Neural progenitor cell (in vitro differentiated cells): ENCODE measurements at regions not wholly inside any gene's neighbourhood (a gene's known extent, or its start where the extent isn't known, plus 50 kb on each side); places are given as distances from the start of the nearest gene placed in this dataset.

Source experiments
- DNase-seq: peaks from one replicate; pipeline ENCODE4 v3.0.0-alpha.2; 2016; ENCODE audit warnings: low spot score
- H2AFZ ChIP-seq: fragments of 200-600 bp; sonication (generic); replicated peaks from 2 replicates; pipeline ENCODE4 v1.6.1; 2016; ENCODE audit warnings: antibody characterized with exemption
- H3F3A ChIP-seq: fragments of 200-600 bp; sonication (generic); 2 replicates; pipeline ENCODE4 v1.6.1; 2016; ENCODE audit warnings: antibody characterized with exemption, low read depth
- H3K27ac ChIP-seq: fragments of 200-600 bp; sonication (generic); 2 replicates; pipeline ENCODE4 v1.5.1; 2016; ENCODE audit warnings: mild to moderate bottlenecking
- H3K27me3 ChIP-seq: fragments of 200-600 bp; sonication (generic); 2 replicates; pipeline ENCODE4 v1.6.1; 2016; ENCODE audit warnings: mild to moderate bottlenecking, moderate library complexity
- H3K36me3 ChIP-seq: fragments of 200-600 bp; sonication (generic); 2 replicates; pipeline ENCODE4 v1.5.1; 2016
- H3K4me1 ChIP-seq: fragments of 200-600 bp; sonication (generic); 2 replicates; pipeline ENCODE4 v1.6.1; 2016; ENCODE audit warnings: mixed run types
- H3K4me2 ChIP-seq: fragments of 200-600 bp; sonication (generic); 2 replicates; pipeline ENCODE4 v1.6.1; 2016
- H3K4me3 ChIP-seq: fragments of 200-600 bp; sonication (generic); 2 replicates; pipeline ENCODE4 v1.5.1; 2016
- H3K79me2 ChIP-seq: fragments of 200-600 bp; sonication (generic); 2 replicates; pipeline ENCODE4 v1.6.1; 2016; ENCODE audit warnings: low read depth
- H3K9ac ChIP-seq: fragments of 200-600 bp; sonication (generic); 2 replicates; pipeline ENCODE4 v1.6.1; 2016
- H3K9me3 ChIP-seq: fragments of 200-600 bp; sonication (generic); 2 replicates; pipeline ENCODE4 v1.5.1; 2016; ENCODE audit warnings: low read depth
- H4K20me1 ChIP-seq: fragments of 200-600 bp; sonication (generic); 2 replicates; pipeline ENCODE4 v1.6.1; 2016; ENCODE audit warnings: low read depth
- H3K27ac Mint-ChIP-seq: 3 replicates; pipeline ENCODE4 v1.8.0; 2021; ENCODE audit warnings: mixed read lengths
- H3K27me3 Mint-ChIP-seq: 2 replicates; pipeline ENCODE4 v1.8.0; 2022; ENCODE audit warnings: low read depth, mild to moderate bottlenecking, inconsistent platforms, moderate library complexity, mixed read lengths; ENCODE audit not compliant: insufficient read depth
- H3K36me3 Mint-ChIP-seq: 3 replicates; pipeline ENCODE4 v1.8.0; 2021; ENCODE audit warnings: mixed read lengths
- H3K4me1 Mint-ChIP-seq: 3 replicates; pipeline ENCODE4 v1.8.0; 2021; ENCODE audit warnings: mixed read lengths
- H3K4me3 Mint-ChIP-seq: 3 replicates; pipeline ENCODE4 v1.8.0; 2021; ENCODE audit warnings: mild to moderate bottlenecking, moderate library complexity, mixed read lengths
- H3K9me3 Mint-ChIP-seq: 3 replicates; pipeline ENCODE4 v1.8.0; 2020; ENCODE audit warnings: mixed read lengths
- CTCF ChIP-seq: fragments of 200-600 bp; sonication (generic); IDR thresholded peaks from 2 replicates; pipeline ENCODE4 v1.5.1; 2017; ENCODE audit warnings: antibody characterized with exemption, mild to moderate bottlenecking
- EZH2 ChIP-seq: fragments of 200-600 bp; sonication (generic); IDR thresholded peaks from 2 replicates; pipeline ENCODE4 v1.6.1; 2017; ENCODE audit warnings: antibody characterized with exemption, mild to moderate bottlenecking, moderate library complexity
- EZH2phosphoT487 ChIP-seq: fragments of 200-600 bp; sonication (generic); IDR thresholded peaks from 2 replicates; pipeline ENCODE4 v1.6.1; 2017; ENCODE audit warnings: antibody characterized with exemption

GRCh38 chr13:81659984-81660383, 1319.1 kb upstream of the SPRY2 start:
- no peak overlapping the region for H3K4me3 Mint-ChIP-seq
- peaks cover 3% of the 10 kb centered on the region for H3K9me3 Mint-ChIP-seq
- H3K27ac Mint-ChIP-seq: no peak overlapping the region

GRCh38 chr13:81658598-81659370, 1317.9 kb upstream of the SPRY2 start:
- no peaks in the 10 kb centered on the region for H4K20me1 ChIP-seq
- H3K4me2 ChIP-seq: no peak overlapping the region
- H3K36me3 Mint-ChIP-seq: no peaks in the 10 kb centered on the region
- H3K9ac ChIP-seq: no peak overlapping the region
- no peaks in the 10 kb centered on the region for H3K27me3 Mint-ChIP-seq
- no peak overlapping the region for H3K27ac ChIP-seq
- no peak overlapping the region for H3K27ac Mint-ChIP-seq
- no peak for DNase-seq
- H3K9me3 ChIP-seq: no peaks in the 10 kb centered on the region
- TF ChIP-seq CTCF (no peak), EZH2 (no peak), EZH2phosphoT487 (no peak)
- H3K4me3 ChIP-seq: no peak overlapping the region
- no peaks in the 10 kb centered on the region for H3K79me2 ChIP-seq
- H3K27me3 ChIP-seq: no peaks in the 10 kb centered on the region
- no peak overlapping the region for H2AFZ ChIP-seq
- no peaks in the 10 kb centered on the region for H3K4me1 Mint-ChIP-seq
- no peaks in the 10 kb centered on the region for H3F3A ChIP-seq
- H3K9me3 Mint-ChIP-seq: peaks cover 3% of the 10 kb centered on the region
- no peaks in the 10 kb centered on the region for H3K4me1 ChIP-seq
- H3K4me3 Mint-ChIP-seq: no peak overlapping the region
- H3K36me3 ChIP-seq: no peaks in the 10 kb centered on the region

More at GRCh38 chr13:81659984-81660383, 1319.1 kb upstream of the SPRY2 start:
- H3K79me2 ChIP-seq: no peaks in the 10 kb centered on the region
- no peak overlapping the region for H3K27ac ChIP-seq
- H3K9ac ChIP-seq: no peak overlapping the region
- no peaks in the 10 kb centered on the region for H3K9me3 ChIP-seq
- Mint-ChIP-seq H3K4me1 (no peaks in the 10 kb centered on the region), H3K36me3 (no peaks in the 10 kb centered on the region), H3K27me3 (no peaks in the 10 kb centered on the region)
- H3K36me3 ChIP-seq: no peaks in the 10 kb centered on the region
- DNase-seq: no peak
- H2AFZ ChIP-seq: no peak overlapping the region
- no peaks in the 10 kb centered on the region for H3K27me3 ChIP-seq
- H4K20me1 ChIP-seq: no peaks in the 10 kb centered on the region
- TF ChIP-seq EZH2phosphoT487 (no peak), CTCF (no peak), EZH2 (no peak)
- no peak overlapping the region for H3K4me3 ChIP-seq
- no peaks in the 10 kb centered on the region for H3K4me1 ChIP-seq
- H3F3A ChIP-seq: no peaks in the 10 kb centered on the region
- H3K4me2 ChIP-seq: no peak overlapping the region

- Mint-ChIP-seq H3K27ac (no peak overlapping the region), H3K9me3 (no peaks in the 10 kb centered on the region)
- DNase-seq: peak; percentile 7
Measured at GRCh38 chr13:81639984-81640582, 1299.2 kb upstream of the SPRY2 start.

More at GRCh38 chr13:81639984-81640582, 1299.2 kb upstream of the SPRY2 start:
- Histone ChIP-seq H3F3A (no peaks in the 10 kb centered on the region), H4K20me1 (no peaks in the 10 kb centered on the region), H3K27ac (no peak overlapping the region), H3K27me3 (no peaks in the 10 kb centered on the region), H3K36me3 (no peaks in the 10 kb centered on the region), H3K9ac (no peak overlapping the region), H3K4me2 (no peak overlapping the region), H3K4me1 (no peaks in the 10 kb centered on the region), H3K79me2 (no peaks in the 10 kb centered on the region), H2AFZ (no peak overlapping the region), H3K4me3 (no peak overlapping the region), H3K9me3 (no peaks in the 10 kb centered on the region)
- TF ChIP-seq CTCF (peak; percentile 65), EZH2phosphoT487 (no peak)
- Mint-ChIP-seq H3K4me1 (no peaks in the 10 kb centered on the region), H3K4me3 (no peak overlapping the region), H3K27me3 (no peaks in the 10 kb centered on the region), H3K36me3 (no peaks in the 10 kb centered on the region)
